HG03439 (cell line): ENCODE measurements at regions not wholly inside any gene's neighbourhood (a gene's known extent, or its start where the extent isn't known, plus 50 kb on each side); places are given as distances from the start of the nearest gene placed in this dataset.
A peak's percentile ranks its signal among the peaks of the same experiment; 100 is the strongest.
"Not testable (repeated sequence)": the region's sequence is repeated elsewhere in the genome, so short reads cannot be mapped to it uniquely, and the experiment has no call there.

Source experiments
- ATAC-seq: cut with Tn5 transposase; IDR thresholded peaks from one replicate; pipeline ENCODE4 v1.9.1; 2021; ENCODE audit warnings: mild to moderate bottlenecking, moderate library complexity; ENCODE audit not compliant: unreplicated experiment

- not testable (repeated sequence) for ATAC-seq
Measured at GRCh38 chr16:29297809-29298177, 108.7 kb downstream of the NPIPB11 start.

GRCh38 chr16:29297144-29297808 is 109.2 kb downstream of the NPIPB11 start:
- ATAC-seq, result not testable (repeated sequence)

GRCh38 chr16:29296176-29296575 is 110.3 kb downstream of the NPIPB11 start:
- ATAC-seq, result not testable (repeated sequence)

- ATAC-seq, result not testable (repeated sequence)
Measured at GRCh38 chr16:29294951-29295795, 111.3 kb downstream of the NPIPB11 start.

GRCh38 chr16:29294400-29294933 is 112.0 kb downstream of the NPIPB11 start:
- not testable (repeated sequence) for ATAC-seq

GRCh38 chr16:29293545-29293944 is 113.0 kb downstream of the NPIPB11 start:
- not testable (repeated sequence) for ATAC-seq

GRCh38 chr16:29292952-29293471 is 113.5 kb downstream of the NPIPB11 start:
- ATAC-seq, result not testable (repeated sequence)

GRCh38 chr16:29291329-29292271 is 114.9 kb downstream of the NPIPB11 start:
- ATAC-seq, result not testable (repeated sequence)

GRCh38 chr16:29290631-29291247 is 115.8 kb downstream of the NPIPB11 start:
- ATAC-seq, result peak; percentile 78

GRCh38 chr16:29289516-29290239 is 116.8 kb downstream of the NPIPB11 start:
- ATAC-seq, result not testable (repeated sequence)

GRCh38 chr16:29288711-29289474 is 117.6 kb downstream of the NPIPB11 start:
- not testable (repeated sequence) for ATAC-seq

GRCh38 chr16:29287871-29288535 is 118.5 kb downstream of the NPIPB11 start:
- ATAC-seq, result not testable (repeated sequence)

GRCh38 chr16:29287246-29287645 is 119.3 kb downstream of the NPIPB11 start:
- ATAC-seq, result not testable (repeated sequence)

GRCh38 chr16:29286796-29287195 is 119.7 kb downstream of the NPIPB11 start:
- not testable (repeated sequence) for ATAC-seq

GRCh38 chr16:29286161-29286560 is 120.3 kb downstream of the NPIPB11 start:
- ATAC-seq, result not testable (repeated sequence)

- ATAC-seq, result not testable (repeated sequence)
Measured at GRCh38 chr16:29285151-29285885, 121.2 kb downstream of the NPIPB11 start.

- not testable (repeated sequence) for ATAC-seq
Measured at GRCh38 chr16:29284723-29285122, 121.8 kb downstream of the NPIPB11 start.
